SU-DHL-6 (cell line): ENCODE measurements at regions not wholly inside any gene's neighbourhood (a gene's known extent, or its start where the extent isn't known, plus 50 kb on each side); places are given as distances from the start of the nearest gene placed in this dataset.

ENCODE experiments used
- H2AFZ ChIP-seq: fragments of 200-600 bp; sonication (generic); 2 replicates; pipeline ENCODE4 v1.6.1; 2014; ENCODE audit warnings: low read depth, mild to moderate bottlenecking, moderate library complexity, mixed read lengths, antibody characterized with exemption, low read length; ENCODE audit not compliant: severe bottlenecking
- H3F3A ChIP-seq: fragments of 200-600 bp; shearing (Covaris generic); 2 replicates; pipeline ENCODE4 v1.6.0; 2016; ENCODE audit warnings: antibody characterized with exemption, mild to moderate bottlenecking; ENCODE audit not compliant: insufficient read depth
- H3K27ac ChIP-seq: fragments of 200-600 bp; sonication (generic); 2 replicates; pipeline ENCODE4 v1.5.1; 2016; ENCODE audit warnings: low read depth, mild to moderate bottlenecking, low read length, moderate library complexity, mixed read lengths
- H3K27me3 ChIP-seq: fragments of 200-600 bp; sonication (generic), shearing (Covaris generic); 2 replicates; pipeline ENCODE4 v1.6.0; 2014; ENCODE audit warnings: mild to moderate bottlenecking, low read length
- H3K36me3 ChIP-seq: fragments of 200-600 bp; sonication (generic); 2 replicates; pipeline ENCODE4 v1.6.1; 2014; ENCODE audit warnings: mild to moderate bottlenecking, low read length, mixed read lengths
- H3K4me2 ChIP-seq: fragments of 300-600, 200-600 bp; shearing (Covaris generic), sonication (generic); 2 replicates; pipeline ENCODE4 v1.6.0; 2014; ENCODE audit warnings: low read length, low read depth, mild to moderate bottlenecking; ENCODE audit not compliant: poor library complexity, severe bottlenecking
- H3K4me3 ChIP-seq: fragments of 200-600 bp; sonication (generic); 2 replicates; pipeline ENCODE4 v1.5.1; 2014; ENCODE audit warnings: antibody characterized with exemption, low read length, mild to moderate bottlenecking, mixed read lengths; ENCODE audit not compliant: insufficient read depth, poor library complexity, severe bottlenecking
- H3K79me2 ChIP-seq: fragments of 200-600 bp; sonication (generic); 2 replicates; pipeline ENCODE4 v1.6.1; 2014; ENCODE audit warnings: mild to moderate bottlenecking, low read length, moderate library complexity; ENCODE audit not compliant: insufficient read depth
- H3K9ac ChIP-seq: fragments of 200-600 bp; sonication (generic); 2 replicates; pipeline ENCODE4 v1.7.0; 2014; ENCODE audit warnings: mild to moderate bottlenecking, low read length
- H3K9me2 ChIP-seq: fragments of 200-600 bp; sonication (generic); replicated peaks from 2 replicates; pipeline ENCODE4 v1.6.1; 2014; ENCODE audit warnings: low read length; ENCODE audit not compliant: insufficient read depth
- H3K9me3 ChIP-seq: fragments of 200-600 bp; sonication (generic); 2 replicates; pipeline ENCODE4 v1.6.1; 2014; ENCODE audit warnings: low read length, mixed read lengths; ENCODE audit not compliant: insufficient read depth
- H4K20me1 ChIP-seq: fragments of 200-600 bp; sonication (generic); 2 replicates; pipeline ENCODE4 v1.6.1; 2014; ENCODE audit warnings: low read depth, mild to moderate bottlenecking, antibody characterized with exemption, low read length, moderate library complexity, mixed read lengths
- EZH2phosphoT487 ChIP-seq: fragments of 200-600 bp; sonication (generic), shearing (Covaris generic); conservative IDR thresholded peaks from 2 replicates; pipeline ENCODE4 v1.6.1; 2018; ENCODE audit warnings: mild to moderate bottlenecking, antibody characterized with exemption, low read length, moderate library complexity, mixed read lengths
- TF ChIP-seq, protein P1 (sequence below): fragments of 200-600 bp; sonication (generic); IDR thresholded peaks from one replicate; pipeline ENCODE4 v1.5.1; 2017; ENCODE audit warnings: antibody characterized with exemption, mild to moderate bottlenecking, low read length, moderate library complexity; ENCODE audit not compliant: insufficient read depth, poor library complexity, severe bottlenecking

DNA sequence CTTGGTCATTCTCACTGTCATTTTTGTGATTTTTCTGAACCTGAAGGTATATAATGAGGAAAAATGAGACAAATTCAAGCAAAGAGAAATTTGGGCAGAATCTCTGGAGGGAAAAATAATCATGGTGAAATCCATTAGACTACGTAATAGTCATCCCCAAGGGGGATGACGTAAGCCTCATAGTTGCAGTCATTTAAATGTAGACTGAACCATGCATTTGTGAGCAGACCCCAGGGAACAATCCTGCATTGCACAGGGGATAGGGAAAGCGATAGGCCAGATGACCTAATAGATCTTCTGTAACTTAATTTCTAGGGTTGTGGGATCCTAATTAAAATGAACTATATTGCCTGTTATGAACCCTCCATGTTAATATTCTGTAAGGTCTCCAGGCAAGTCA lies 167.4 kb upstream of the C1orf21 start:
- TF ChIP-seq, protein P1, sequence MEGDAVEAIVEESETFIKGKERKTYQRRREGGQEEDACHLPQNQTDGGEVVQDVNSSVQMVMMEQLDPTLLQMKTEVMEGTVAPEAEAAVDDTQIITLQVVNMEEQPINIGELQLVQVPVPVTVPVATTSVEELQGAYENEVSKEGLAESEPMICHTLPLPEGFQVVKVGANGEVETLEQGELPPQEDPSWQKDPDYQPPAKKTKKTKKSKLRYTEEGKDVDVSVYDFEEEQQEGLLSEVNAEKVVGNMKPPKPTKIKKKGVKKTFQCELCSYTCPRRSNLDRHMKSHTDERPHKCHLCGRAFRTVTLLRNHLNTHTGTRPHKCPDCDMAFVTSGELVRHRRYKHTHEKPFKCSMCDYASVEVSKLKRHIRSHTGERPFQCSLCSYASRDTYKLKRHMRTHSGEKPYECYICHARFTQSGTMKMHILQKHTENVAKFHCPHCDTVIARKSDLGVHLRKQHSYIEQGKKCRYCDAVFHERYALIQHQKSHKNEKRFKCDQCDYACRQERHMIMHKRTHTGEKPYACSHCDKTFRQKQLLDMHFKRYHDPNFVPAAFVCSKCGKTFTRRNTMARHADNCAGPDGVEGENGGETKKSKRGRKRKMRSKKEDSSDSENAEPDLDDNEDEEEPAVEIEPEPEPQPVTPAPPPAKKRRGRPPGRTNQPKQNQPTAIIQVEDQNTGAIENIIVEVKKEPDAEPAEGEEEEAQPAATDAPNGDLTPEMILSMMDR: no peak
- TF ChIP-seq EZH2phosphoT487: no peak
- H3K36me3 ChIP-seq: no peaks in the 10 kb centered on the region

DNA sequence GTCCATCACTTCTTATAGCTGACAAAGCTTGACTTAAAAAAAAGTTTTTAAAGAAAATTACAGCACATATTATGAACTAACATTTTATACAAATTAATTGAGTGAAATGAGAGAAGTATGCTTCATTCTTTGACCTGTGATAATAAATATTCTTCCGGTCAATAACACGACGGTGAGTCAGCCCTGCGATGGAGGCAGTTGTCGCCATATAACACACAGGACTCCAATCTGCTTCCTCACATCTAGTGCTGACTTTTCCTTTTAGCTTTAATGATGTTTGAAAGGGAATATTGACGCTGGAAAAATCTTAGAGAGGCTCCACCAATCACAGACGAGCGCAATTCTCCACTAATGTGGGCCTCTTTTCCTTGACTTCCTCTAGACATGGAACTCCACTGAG lies 166.9 kb upstream of the C1orf21 start:
- no peaks in the 10 kb centered on the region for H3F3A ChIP-seq

More for the DNA sequence above, 167.4 kb upstream of the C1orf21 start:
- no peaks in the 10 kb centered on the region for H3K27me3 ChIP-seq
- no peak overlapping the region for H2AFZ ChIP-seq
- no peaks in the 10 kb centered on the region for H4K20me1 ChIP-seq
- H3K4me3 ChIP-seq: no peak overlapping the region
- H3K4me2 ChIP-seq: no peak overlapping the region
- no peaks in the 10 kb centered on the region for H3K9me3 ChIP-seq
- no peak overlapping the region for H3K9ac ChIP-seq
- no peak overlapping the region for H3K27ac ChIP-seq
- no peaks in the 10 kb centered on the region for H3K79me2 ChIP-seq
- H3K9me2 ChIP-seq: no peaks in the 10 kb centered on the region
- no peaks in the 10 kb centered on the region for H3F3A ChIP-seq

DNA sequence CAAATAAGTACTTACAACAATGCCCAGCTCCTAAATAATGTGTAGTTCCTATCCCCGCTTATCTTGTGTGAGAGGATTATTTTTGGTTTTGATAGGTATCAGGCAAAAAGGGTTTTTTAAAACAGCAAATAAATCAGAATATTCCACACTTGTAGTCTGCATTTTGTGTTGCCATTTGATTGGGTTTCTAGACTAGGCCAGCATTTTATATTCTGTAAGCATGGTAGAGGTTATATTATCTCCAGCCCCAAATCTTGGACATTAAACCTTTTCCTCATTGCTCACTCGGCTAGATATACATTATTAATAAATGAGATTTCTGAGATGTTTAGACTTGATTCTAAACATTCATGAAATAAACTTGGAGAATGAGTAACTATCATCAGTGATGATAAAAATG lies 165.7 kb upstream of the C1orf21 start:
- no peaks in the 10 kb centered on the region for H3K9me2 ChIP-seq
- TF ChIP-seq, protein P1: no peak
- TF ChIP-seq EZH2phosphoT487: no peak
- H3F3A ChIP-seq: no peaks in the 10 kb centered on the region
- H3K36me3 ChIP-seq: no peaks in the 10 kb centered on the region
- no peak overlapping the region for H3K27ac ChIP-seq
- no peaks in the 10 kb centered on the region for H3K9me3 ChIP-seq
- no peaks in the 10 kb centered on the region for H3K27me3 ChIP-seq
- H3K9ac ChIP-seq: no peak overlapping the region
- H3K4me3 ChIP-seq: no peak overlapping the region
- H3K4me2 ChIP-seq: no peak overlapping the region
- no peaks in the 10 kb centered on the region for H3K79me2 ChIP-seq
- H2AFZ ChIP-seq: no peak overlapping the region
- H4K20me1 ChIP-seq: no peaks in the 10 kb centered on the region

More for the DNA sequence above, 166.9 kb upstream of the C1orf21 start:
- Histone ChIP-seq H3K27me3 (no peaks in the 10 kb centered on the region), H3K4me3 (no peak overlapping the region), H3K27ac (no peak overlapping the region), H3K36me3 (no peaks in the 10 kb centered on the region), H3K9me3 (no peaks in the 10 kb centered on the region), H2AFZ (no peak overlapping the region), H4K20me1 (no peaks in the 10 kb centered on the region), H3K9ac (no peak overlapping the region), H3K79me2 (no peaks in the 10 kb centered on the region), H3K9me2 (no peaks in the 10 kb centered on the region), H3K4me2 (no peak overlapping the region)
- TF ChIP-seq EZH2phosphoT487: no peak
- TF ChIP-seq, protein P1: no peak
